Osteoblast (primary cell): ENCODE measurements at regions not wholly inside any gene's neighbourhood (a gene's known extent, or its start where the extent isn't known, plus 50 kb on each side); places are given as distances from the start of the nearest gene placed in this dataset.

Source experiments
- DNase-seq: peaks from one replicate; pipeline ENCODE4 v3.0.0; 2011; ENCODE audit warnings: low spot score, mixed read lengths; ENCODE audit not compliant: insufficient read length; ENCODE audit errors: missing footprints
- H2AFZ ChIP-seq: 2 replicates; pipeline ENCODE4 v1.6.0; 2011; ENCODE audit warnings: mild to moderate bottlenecking, low read length
- H3K27ac ChIP-seq: 2 replicates; pipeline ENCODE4 v1.5.1; 2011; ENCODE audit warnings: mild to moderate bottlenecking, low read depth, low read length, moderate library complexity
- H3K27me3 ChIP-seq: 2 replicates; pipeline ENCODE4 v1.6.0; 2012; ENCODE audit warnings: mild to moderate bottlenecking, control low read depth, inconsistent platforms, low read length, moderate library complexity; ENCODE audit not compliant: insufficient read depth
- H3K36me3 ChIP-seq: 2 replicates; pipeline ENCODE4 v1.5.1; 2011; ENCODE audit warnings: mild to moderate bottlenecking, low read length, control low read depth, moderate library complexity; ENCODE audit not compliant: insufficient read depth
- H3K4me1 ChIP-seq: 2 replicates; pipeline ENCODE4 v1.5.1; 2011; ENCODE audit warnings: mild to moderate bottlenecking, low read length, control low read depth, moderate library complexity; ENCODE audit not compliant: insufficient read depth
- H3K4me2 ChIP-seq: 2 replicates; pipeline ENCODE4 v1.6.0; 2011; ENCODE audit warnings: mild to moderate bottlenecking, low read length; ENCODE audit not compliant: insufficient read depth
- H3K4me3 ChIP-seq: fragments of 200-600 bp; sonication (generic); 3 replicates; pipeline ENCODE4 v1.5.1; 2012; ENCODE audit warnings: mild to moderate bottlenecking, low read length, inconsistent platforms; ENCODE audit not compliant: insufficient read depth
- H3K79me2 ChIP-seq: 2 replicates; pipeline ENCODE4 v1.6.0; 2012; ENCODE audit warnings: mild to moderate bottlenecking, low read length, control low read depth, inconsistent platforms; ENCODE audit not compliant: insufficient read depth
- H3K9me3 ChIP-seq: 2 replicates; pipeline ENCODE4 v1.5.1; 2011; ENCODE audit warnings: low read depth, low read length, control low read depth
- H4K20me1 ChIP-seq: 2 replicates; pipeline ENCODE4 v1.6.0; 2012; ENCODE audit warnings: mild to moderate bottlenecking, low read length, control low read depth; ENCODE audit not compliant: insufficient read depth
- CTCF ChIP-seq: IDR thresholded peaks from 2 replicates; pipeline ENCODE4 v1.5.1; 2011; ENCODE audit warnings: mild to moderate bottlenecking, low read depth, low read length, moderate library complexity; ENCODE audit errors: extremely low read depth

- H3K36me3 ChIP-seq: no peaks in the 10 kb centered on the region
- H3K4me3 ChIP-seq: no peak overlapping the region
- H4K20me1 ChIP-seq: no peaks in the 10 kb centered on the region
- H3K4me1 ChIP-seq: no peaks in the 10 kb centered on the region
- no peak for TF ChIP-seq CTCF
- no peak overlapping the region for H3K27ac ChIP-seq
- no peaks in the 10 kb centered on the region for H3K79me2 ChIP-seq
- DNase-seq: no peak
- H3K9me3 ChIP-seq: no peaks in the 10 kb centered on the region
- H3K27me3 ChIP-seq: peaks cover 30% of the 10 kb centered on the region
- H3K4me2 ChIP-seq: no peak overlapping the region
- H2AFZ ChIP-seq: no peak overlapping the region
Observed at GRCh38 chr22:27378995-27379394, 422.6 kb downstream of the MN1 start.

- peaks cover 30% of the 10 kb centered on the region for H3K27me3 ChIP-seq
- H3K36me3 ChIP-seq: no peaks in the 10 kb centered on the region
- no peak for DNase-seq
Observed at GRCh38 chr22:27380855-27381254, 420.7 kb downstream of the MN1 start.

GRCh38 chr22:27381552-27381951 is 420.0 kb downstream of the MN1 start:
- no peak for DNase-seq
- Histone ChIP-seq H3K79me2 (no peaks in the 10 kb centered on the region), H3K36me3 (no peaks in the 10 kb centered on the region), H3K27me3 (peaks cover 36% of the 10 kb centered on the region), H3K4me2 (no peak overlapping the region), H3K4me1 (no peaks in the 10 kb centered on the region), H3K4me3 (no peak overlapping the region), H3K9me3 (no peaks in the 10 kb centered on the region), H2AFZ (no peak overlapping the region), H3K27ac (no peak overlapping the region), H4K20me1 (no peaks in the 10 kb centered on the region)
- no peak for TF ChIP-seq CTCF

More at GRCh38 chr22:27380855-27381254, 420.7 kb downstream of the MN1 start:
- H3K9me3 ChIP-seq: no peaks in the 10 kb centered on the region
- H3K79me2 ChIP-seq: no peaks in the 10 kb centered on the region
- H3K4me3 ChIP-seq: no peak overlapping the region
- H3K4me1 ChIP-seq: no peaks in the 10 kb centered on the region
- H3K4me2 ChIP-seq: no peak overlapping the region
- no peaks in the 10 kb centered on the region for H4K20me1 ChIP-seq
- H2AFZ ChIP-seq: no peak overlapping the region
- no peak for TF ChIP-seq CTCF
- no peak overlapping the region for H3K27ac ChIP-seq

GRCh38 chr22:27381960-27382742 is 419.4 kb downstream of the MN1 start:
- H3K79me2 ChIP-seq: no peaks in the 10 kb centered on the region
- no peak overlapping the region for H3K4me3 ChIP-seq
- H4K20me1 ChIP-seq: no peaks in the 10 kb centered on the region
- DNase-seq: no peak
- peaks cover 39% of the 10 kb centered on the region for H3K27me3 ChIP-seq
- H3K36me3 ChIP-seq: no peaks in the 10 kb centered on the region
- no peak for TF ChIP-seq CTCF
- no peaks in the 10 kb centered on the region for H3K4me1 ChIP-seq
- no peak overlapping the region for H2AFZ ChIP-seq
- no peaks in the 10 kb centered on the region for H3K9me3 ChIP-seq
- H3K27ac ChIP-seq: no peak overlapping the region
- H3K4me2 ChIP-seq: no peak overlapping the region
